Duodenal mucosa (tissue), 2 donors: ENCODE measurements at regions not wholly inside any gene's neighbourhood (a gene's known extent, or its start where the extent isn't known, plus 50 kb on each side); places are given as distances from the start of the nearest gene placed in this dataset.
"Not testable (repeated sequence)": the region's sequence is repeated elsewhere in the genome, so short reads cannot be mapped to it uniquely, and the experiment has no call there.

ENCODE experiments used
- H3K27ac ChIP-seq: one replicate; pipeline ENCODE4 v1.7.0; 2013; ENCODE audit warnings: low read depth, low read length
- H3K27me3 ChIP-seq, 2 donors: one replicate each; pipeline ENCODE4 v1.7.0; 2013; ENCODE audit warnings: low read length in 2 of 2, control low read depth in 1 of 2; ENCODE audit not compliant: insufficient read depth in 2 of 2, control insufficient read depth in 1 of 2
- H3K36me3 ChIP-seq, 2 donors: one replicate each; pipeline ENCODE4 v1.7.0; 2013; ENCODE audit warnings: low read length in 2 of 2, control low read depth in 1 of 2; ENCODE audit not compliant: insufficient read depth in 2 of 2, control insufficient read depth in 1 of 2
- H3K4me1 ChIP-seq, 2 donors: one replicate each; pipeline ENCODE4 v1.7.0; 2013; ENCODE audit warnings: low read length in 2 of 2, control low read depth in 1 of 2; ENCODE audit not compliant: insufficient read depth in 2 of 2, control insufficient read depth in 1 of 2
- H3K4me3 ChIP-seq, 2 donors: one replicate each; pipeline ENCODE4 v1.7.0; 2013; ENCODE audit warnings: low read length in 2 of 2, low read depth in 1 of 2
- H3K9ac ChIP-seq, 2 donors: one replicate each; pipeline ENCODE4 v1.7.0; 2013; ENCODE audit warnings: low read length in 2 of 2, low read depth in 1 of 2
- H3K9me3 ChIP-seq, 2 donors: one replicate each; pipeline ENCODE4 v1.7.0; 2013; ENCODE audit warnings: low read length in 2 of 2, control low read depth in 1 of 2; ENCODE audit not compliant: control insufficient read depth in 1 of 2

GRCh38 chr2:13284688-13285087 lies 568.0 kb downstream of the TRIB2 start:
- no peak overlapping the region for H3K4me3 ChIP-seq
- H3K36me3 ChIP-seq: no peaks in the 10 kb centered on the region
- no peak overlapping the region for H3K27ac ChIP-seq
- H3K9me3 ChIP-seq: peaks cover 2 to 3% of the 10 kb centered on the region in 2 donors
- H3K27me3 ChIP-seq: no peaks in the 10 kb centered on the region
- H3K4me1 ChIP-seq: no peaks in the 10 kb centered on the region
- no peak overlapping the region for H3K9ac ChIP-seq

GRCh38 chr2:13289310-13289709 lies 572.6 kb downstream of the TRIB2 start:
- Histone ChIP-seq H3K9me3 (peaks cover 3 to 6% of the 10 kb centered on the region in 2 donors), H3K36me3 (no peaks in the 10 kb centered on the region), H3K9ac (no peak overlapping the region), H3K27me3 (no peaks in the 10 kb centered on the region), H3K4me1 (no peaks in the 10 kb centered on the region), H3K4me3 (no peak overlapping the region), H3K27ac (no peak overlapping the region)

GRCh38 chr2:13308478-13308805 lies 591.7 kb downstream of the TRIB2 start:
- not testable (repeated sequence) for H3K27ac ChIP-seq, H3K27me3 ChIP-seq, H3K9me3 ChIP-seq, H3K4me3 ChIP-seq, H3K9ac ChIP-seq, H3K4me1 ChIP-seq, H3K36me3 ChIP-seq

GRCh38 chr2:13308989-13309388 lies 592.3 kb downstream of the TRIB2 start:
- H3K27me3 ChIP-seq: no peaks in the 10 kb centered on the region
- no peak overlapping the region for H3K4me3 ChIP-seq
- H3K9ac ChIP-seq: no peak overlapping the region
- no peaks in the 10 kb centered on the region for H3K36me3 ChIP-seq
- H3K9me3 ChIP-seq: peaks cover 2 to 4% of the 10 kb centered on the region in 2 donors
- H3K4me1 ChIP-seq: no peaks in the 10 kb centered on the region
- H3K27ac ChIP-seq: no peak overlapping the region

- H3K4me1 ChIP-seq: no peaks in the 10 kb centered on the region
- no peak overlapping the region for H3K9ac ChIP-seq
- no peaks in the 10 kb centered on the region for H3K27me3 ChIP-seq
- no peak overlapping the region for H3K27ac ChIP-seq
- H3K4me3 ChIP-seq: no peak overlapping the region
- H3K9me3 ChIP-seq: no peaks in the 10 kb centered on the region
- no peaks in the 10 kb centered on the region for H3K36me3 ChIP-seq
Measured at GRCh38 chr2:13332060-13332459, 615.3 kb downstream of the TRIB2 start.

- not testable (repeated sequence) for H3K4me3 ChIP-seq, H3K9ac ChIP-seq, H3K27me3 ChIP-seq, H3K36me3 ChIP-seq, H3K27ac ChIP-seq, H3K4me1 ChIP-seq, H3K9me3 ChIP-seq
Measured at GRCh38 chr2:13334071-13334470, 617.3 kb downstream of the TRIB2 start.

- H3K4me1 ChIP-seq: no peaks in the 10 kb centered on the region
- H3K9me3 ChIP-seq: no peaks in the 10 kb centered on the region
- H3K36me3 ChIP-seq: no peaks in the 10 kb centered on the region
- H3K27ac ChIP-seq: no peak overlapping the region
- no peak overlapping the region for H3K4me3 ChIP-seq
- no peak overlapping the region for H3K9ac ChIP-seq
- H3K27me3 ChIP-seq: no peaks in the 10 kb centered on the region
Measured at GRCh38 chr2:13334545-13334944, 617.8 kb downstream of the TRIB2 start.

- H3K36me3 ChIP-seq: no peaks in the 10 kb centered on the region
- H3K27ac ChIP-seq: no peak overlapping the region
- H3K9ac ChIP-seq: no peak overlapping the region
- H3K27me3 ChIP-seq: no peaks in the 10 kb centered on the region
- no peak overlapping the region for H3K4me3 ChIP-seq
- no peaks in the 10 kb centered on the region for H3K4me1 ChIP-seq
- H3K9me3 ChIP-seq: no peaks in the 10 kb centered on the region
Measured at GRCh38 chr2:13335862-13336535, 619.3 kb downstream of the TRIB2 start.

GRCh38 chr2:13351068-13351467 lies 634.3 kb downstream of the TRIB2 start:
- Histone ChIP-seq H3K4me1 (no peaks in the 10 kb centered on the region), H3K4me3 (no peak overlapping the region), H3K27me3 (no peaks in the 10 kb centered on the region), H3K27ac (no peak overlapping the region), H3K9ac (no peak overlapping the region), H3K36me3 (no peaks in the 10 kb centered on the region), H3K9me3 (peaks cover 0 to 3% of the 10 kb centered on the region in 2 donors)

GRCh38 chr2:13353083-13353482 lies 636.3 kb downstream of the TRIB2 start:
- H3K27ac ChIP-seq: no peak overlapping the region
- H3K36me3 ChIP-seq: no peaks in the 10 kb centered on the region
- H3K4me1 ChIP-seq: no peaks in the 10 kb centered on the region
- H3K27me3 ChIP-seq: no peaks in the 10 kb centered on the region
- H3K9me3 ChIP-seq: peaks cover 0 to 3% of the 10 kb centered on the region in 2 donors
- no peak overlapping the region for H3K4me3 ChIP-seq
- H3K9ac ChIP-seq: no peak overlapping the region

- Histone ChIP-seq H3K27ac (no peak overlapping the region), H3K36me3 (no peaks in the 10 kb centered on the region), H3K4me3 (no peak overlapping the region), H3K27me3 (no peaks in the 10 kb centered on the region), H3K9ac (no peak overlapping the region), H3K9me3 (peaks cover 0 to 3% of the 10 kb centered on the region in 2 donors), H3K4me1 (no peaks in the 10 kb centered on the region)
Measured at GRCh38 chr2:13354031-13354430, 637.3 kb downstream of the TRIB2 start.
